ENCODE measurements at regions not wholly inside any gene's neighbourhood (a gene's known extent, or its start where the extent isn't known, plus 50 kb on each side); places are given as distances from the start of the nearest gene placed in this dataset.

DNA sequence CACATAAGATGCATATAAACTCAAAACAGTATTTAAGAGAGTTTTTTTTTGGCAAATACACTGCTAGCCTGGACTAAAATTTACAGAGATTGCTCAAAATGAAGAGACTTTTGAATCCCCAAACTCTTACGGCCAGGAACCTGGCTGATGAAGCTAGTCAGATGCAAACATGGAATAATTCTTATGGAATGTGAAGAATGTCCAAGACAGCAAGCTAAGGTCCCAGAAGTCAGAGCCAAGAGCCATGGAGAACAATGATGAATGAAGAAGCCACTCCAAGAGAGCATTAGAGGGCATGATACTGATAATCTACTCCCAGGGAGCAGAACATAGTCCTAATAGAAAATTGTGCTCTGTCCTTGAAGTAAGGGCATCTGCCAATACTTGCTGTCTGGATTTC lies 705.5 kb downstream of the DIPK2A start:
- Histone ChIP-seq H3K27ac (ENCODE audit: low read depth, low read length) (no peak overlapping the region), H4K20me1 (ENCODE audit: control insufficient read depth, insufficient read depth, low read depth, low read length) (no peaks in the 10 kb centered on the region)

DNA sequence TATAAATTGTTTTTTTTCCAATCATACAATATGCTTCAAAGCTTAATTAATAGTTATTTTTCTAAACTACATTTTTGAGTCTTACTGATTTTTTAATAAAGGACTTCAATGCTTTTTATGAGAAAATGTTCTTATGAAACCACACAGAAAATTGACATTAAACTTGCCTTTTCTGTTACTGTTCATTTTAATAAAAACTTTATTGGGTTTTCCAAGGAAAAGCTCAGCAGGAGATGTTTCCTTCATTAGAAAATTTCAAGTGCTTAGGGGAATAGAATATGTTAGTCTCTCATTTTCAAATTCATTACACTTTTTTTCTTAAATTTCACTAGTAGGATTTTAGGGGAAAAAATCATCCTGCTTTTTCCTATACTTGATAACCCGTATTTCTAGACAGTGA lies 711.4 kb downstream of the DIPK2A start:
- Histone ChIP-seq H4K20me1 (ENCODE audit: control insufficient read depth, insufficient read depth, low read depth, low read length) (no peaks in the 10 kb centered on the region), H3K79me2 (ENCODE audit: control insufficient read depth, low read length) (no peaks in the 10 kb centered on the region), H3F3A (ENCODE audit: control insufficient read depth, insufficient read depth) (no peaks in the 10 kb centered on the region), H3K9me3 (ENCODE audit: control insufficient read depth, insufficient read depth, low read length) (no peaks in the 10 kb centered on the region), H3K4me3 (ENCODE audit: low read length) (no peak overlapping the region), H3K27me3 (ENCODE audit: control insufficient read depth, low read length) (no peaks in the 10 kb centered on the region), H3K27ac (ENCODE audit: low read depth, low read length) (no peak overlapping the region), H3K4me2 (ENCODE audit: low read length) (no peak overlapping the region), H3K9me2 (replicated peaks; ENCODE audit: control insufficient read depth, low read length) (no peaks in the 10 kb centered on the region), H3K4me1 (ENCODE audit: control insufficient read depth, low read length) (no peaks in the 10 kb centered on the region), H3K36me3 (ENCODE audit: control insufficient read depth, low read length) (no peaks in the 10 kb centered on the region)
- TF ChIP-seq, protein P1, sequence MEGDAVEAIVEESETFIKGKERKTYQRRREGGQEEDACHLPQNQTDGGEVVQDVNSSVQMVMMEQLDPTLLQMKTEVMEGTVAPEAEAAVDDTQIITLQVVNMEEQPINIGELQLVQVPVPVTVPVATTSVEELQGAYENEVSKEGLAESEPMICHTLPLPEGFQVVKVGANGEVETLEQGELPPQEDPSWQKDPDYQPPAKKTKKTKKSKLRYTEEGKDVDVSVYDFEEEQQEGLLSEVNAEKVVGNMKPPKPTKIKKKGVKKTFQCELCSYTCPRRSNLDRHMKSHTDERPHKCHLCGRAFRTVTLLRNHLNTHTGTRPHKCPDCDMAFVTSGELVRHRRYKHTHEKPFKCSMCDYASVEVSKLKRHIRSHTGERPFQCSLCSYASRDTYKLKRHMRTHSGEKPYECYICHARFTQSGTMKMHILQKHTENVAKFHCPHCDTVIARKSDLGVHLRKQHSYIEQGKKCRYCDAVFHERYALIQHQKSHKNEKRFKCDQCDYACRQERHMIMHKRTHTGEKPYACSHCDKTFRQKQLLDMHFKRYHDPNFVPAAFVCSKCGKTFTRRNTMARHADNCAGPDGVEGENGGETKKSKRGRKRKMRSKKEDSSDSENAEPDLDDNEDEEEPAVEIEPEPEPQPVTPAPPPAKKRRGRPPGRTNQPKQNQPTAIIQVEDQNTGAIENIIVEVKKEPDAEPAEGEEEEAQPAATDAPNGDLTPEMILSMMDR (IDR thresholded peaks at IDR 0.05; ENCODE audit: low read depth, low read length, poor library complexity, severe bottlenecking) = no peak
- TF ChIP-seq EZH2phosphoT487 (IDR thresholded peaks at IDR 0.05; ENCODE audit: borderline replicate concordance, low read length) = no peak

More for the DNA sequence above, 705.5 kb downstream of the DIPK2A start:
- TF ChIP-seq, protein P1 (IDR thresholded peaks at IDR 0.05; ENCODE audit: low read depth, low read length, poor library complexity, severe bottlenecking) = no peak
- no peak for TF ChIP-seq EZH2phosphoT487 (IDR thresholded peaks at IDR 0.05; ENCODE audit: borderline replicate concordance, low read length)
- no peaks in the 10 kb centered on the region for H3F3A ChIP-seq (ENCODE audit: control insufficient read depth, insufficient read depth)
- no peaks in the 10 kb centered on the region for H3K79me2 ChIP-seq (ENCODE audit: control insufficient read depth, low read length)
- H3K4me2 ChIP-seq (ENCODE audit: low read length) = no peak overlapping the region
- H3K4me3 ChIP-seq (ENCODE audit: low read length) = no peak overlapping the region
- no peaks in the 10 kb centered on the region for H3K9me2 ChIP-seq (replicated peaks; ENCODE audit: control insufficient read depth, low read length)
- H3K27me3 ChIP-seq (ENCODE audit: control insufficient read depth, low read length) = no peaks in the 10 kb centered on the region
- H3K36me3 ChIP-seq (ENCODE audit: control insufficient read depth, low read length) = no peaks in the 10 kb centered on the region
- no peaks in the 10 kb centered on the region for H3K9me3 ChIP-seq (ENCODE audit: control insufficient read depth, insufficient read depth, low read length)
- H3K4me1 ChIP-seq (ENCODE audit: control insufficient read depth, low read length) = no peaks in the 10 kb centered on the region

DNA sequence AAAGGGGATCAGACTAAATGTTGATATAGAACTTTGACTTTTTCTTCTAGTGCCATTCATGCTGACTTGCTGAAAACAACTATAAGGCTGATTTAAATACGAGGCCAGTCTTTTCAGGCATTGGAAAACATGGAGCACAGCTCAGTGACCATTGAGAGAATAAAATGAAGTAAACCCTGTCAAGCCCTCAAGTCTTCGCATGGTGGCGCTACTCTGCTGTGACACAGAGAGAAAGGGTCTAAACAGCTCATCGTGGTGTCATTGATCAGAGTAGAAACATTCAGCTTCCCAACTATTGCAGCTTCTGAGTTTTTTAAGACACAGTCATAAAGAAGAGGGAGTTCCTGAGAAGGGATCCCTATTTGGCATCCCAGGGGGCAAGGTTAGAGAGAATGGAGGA lies 716.2 kb downstream of the DIPK2A start:
- Histone ChIP-seq H3K4me2 (ENCODE audit: low read length) (no peak overlapping the region), H3K4me3 (ENCODE audit: low read length) (no peak overlapping the region), H4K20me1 (ENCODE audit: control insufficient read depth, insufficient read depth, low read depth, low read length) (no peaks in the 10 kb centered on the region), H3K27me3 (ENCODE audit: control insufficient read depth, low read length) (no peaks in the 10 kb centered on the region), H3K9me3 (ENCODE audit: control insufficient read depth, insufficient read depth, low read length) (no peaks in the 10 kb centered on the region), H3K36me3 (ENCODE audit: control insufficient read depth, low read length) (no peaks in the 10 kb centered on the region), H3K4me1 (ENCODE audit: control insufficient read depth, low read length) (no peaks in the 10 kb centered on the region), H3F3A (ENCODE audit: control insufficient read depth, insufficient read depth) (no peaks in the 10 kb centered on the region), H3K27ac (ENCODE audit: low read depth, low read length) (no peak overlapping the region), H3K9me2 (replicated peaks; ENCODE audit: control insufficient read depth, low read length) (no peaks in the 10 kb centered on the region), H3K79me2 (ENCODE audit: control insufficient read depth, low read length) (no peaks in the 10 kb centered on the region)
- no peak for TF ChIP-seq EZH2phosphoT487 (IDR thresholded peaks at IDR 0.05; ENCODE audit: borderline replicate concordance, low read length)
- TF ChIP-seq, protein P1 (IDR thresholded peaks at IDR 0.05; ENCODE audit: low read depth, low read length, poor library complexity, severe bottlenecking) = no peak

DNA sequence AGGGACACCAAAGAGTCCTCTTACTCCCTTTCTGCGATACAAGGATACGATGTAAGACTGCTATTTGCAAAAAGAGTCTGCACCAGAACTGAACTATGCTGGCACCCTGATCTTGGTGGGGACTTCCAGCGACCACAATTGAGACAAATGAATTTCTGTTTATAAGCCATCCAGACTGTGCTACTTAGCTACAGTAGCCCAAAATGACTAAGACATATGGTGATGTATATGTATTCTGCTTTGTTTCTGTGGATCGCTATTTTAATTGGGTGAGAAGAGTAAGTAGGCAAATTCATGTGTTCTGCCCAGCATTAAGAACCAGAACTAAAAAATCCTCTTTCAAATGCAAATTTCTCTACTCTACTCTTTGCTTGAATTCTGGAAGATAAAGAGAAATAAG lies 720.9 kb downstream of the DIPK2A start:
- no peak for TF ChIP-seq EZH2phosphoT487 (IDR thresholded peaks at IDR 0.05; ENCODE audit: borderline replicate concordance, low read length)

More for the DNA sequence above, 720.9 kb downstream of the DIPK2A start:
- Histone ChIP-seq H3F3A (ENCODE audit: control insufficient read depth, insufficient read depth) (no peaks in the 10 kb centered on the region), H4K20me1 (ENCODE audit: control insufficient read depth, insufficient read depth, low read depth, low read length) (no peaks in the 10 kb centered on the region), H3K27me3 (ENCODE audit: control insufficient read depth, low read length) (no peaks in the 10 kb centered on the region), H3K27ac (ENCODE audit: low read depth, low read length) (no peak overlapping the region), H3K36me3 (ENCODE audit: control insufficient read depth, low read length) (no peaks in the 10 kb centered on the region), H3K4me1 (ENCODE audit: control insufficient read depth, low read length) (no peaks in the 10 kb centered on the region), H3K4me3 (ENCODE audit: low read length) (no peak overlapping the region), H3K4me2 (ENCODE audit: low read length) (no peak overlapping the region), H3K9me2 (replicated peaks; ENCODE audit: control insufficient read depth, low read length) (no peaks in the 10 kb centered on the region), H3K9me3 (ENCODE audit: control insufficient read depth, insufficient read depth, low read length) (no peaks in the 10 kb centered on the region), H3K79me2 (ENCODE audit: control insufficient read depth, low read length) (no peaks in the 10 kb centered on the region)

Measured in DOHH2 (cell line).